NCI-H1092 (cell line): ENCODE measurements at regions not wholly inside any gene's neighbourhood (a gene's known extent, or its start where the extent isn't known, plus 50 kb on each side); places are given as distances from the start of the nearest gene placed in this dataset.
"Not testable (repeated sequence)": the region's sequence is repeated elsewhere in the genome, so short reads cannot be mapped to it uniquely, and the experiment has no call there.

Experiments used
- DNase-seq: peaks from one replicate; lab custom pipeline; 2025; lab: John Stamatoyannopoulos, UW

DNA sequence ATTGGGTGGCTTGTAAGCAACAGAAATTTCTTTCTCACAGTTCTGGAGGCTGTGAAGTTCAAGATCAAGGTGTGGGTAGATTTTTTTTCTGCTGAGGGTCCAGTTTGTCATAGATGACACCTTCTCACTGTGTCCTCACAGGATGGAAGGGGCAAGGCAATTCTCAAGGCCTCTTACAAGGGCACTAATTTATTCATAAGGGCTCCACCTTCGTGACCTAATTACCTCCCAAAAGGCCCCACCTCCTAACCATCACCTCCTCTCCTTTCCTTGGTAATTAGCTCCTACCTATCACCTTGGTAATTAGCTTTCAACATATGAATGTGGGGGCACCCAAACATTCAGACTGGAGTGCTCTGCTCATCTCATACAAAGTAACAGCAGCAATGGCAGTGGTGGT, 92.3 kb upstream of the CD44 start:
- no peak for DNase-seq

DNA sequence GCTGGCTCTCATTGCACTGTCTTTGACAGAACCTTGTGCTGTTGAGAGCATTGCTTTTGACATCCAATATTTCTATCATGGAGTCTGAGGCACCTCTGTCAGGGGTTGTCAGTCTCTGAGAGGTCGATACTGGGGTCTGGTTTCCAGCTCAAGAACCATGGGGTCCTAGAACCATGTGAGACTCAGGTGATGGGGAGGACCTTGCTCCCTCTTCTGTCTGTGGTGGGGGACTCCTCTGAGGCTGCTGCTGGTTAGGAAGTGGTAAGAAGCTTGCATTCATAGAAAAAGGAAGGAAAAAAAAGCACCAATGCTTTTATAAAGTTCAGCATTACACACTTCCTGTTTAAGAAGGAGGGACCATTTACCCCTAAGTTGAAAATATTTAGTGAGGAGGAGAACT, 91.8 kb upstream of the CD44 start:
- no peak for DNase-seq

DNA sequence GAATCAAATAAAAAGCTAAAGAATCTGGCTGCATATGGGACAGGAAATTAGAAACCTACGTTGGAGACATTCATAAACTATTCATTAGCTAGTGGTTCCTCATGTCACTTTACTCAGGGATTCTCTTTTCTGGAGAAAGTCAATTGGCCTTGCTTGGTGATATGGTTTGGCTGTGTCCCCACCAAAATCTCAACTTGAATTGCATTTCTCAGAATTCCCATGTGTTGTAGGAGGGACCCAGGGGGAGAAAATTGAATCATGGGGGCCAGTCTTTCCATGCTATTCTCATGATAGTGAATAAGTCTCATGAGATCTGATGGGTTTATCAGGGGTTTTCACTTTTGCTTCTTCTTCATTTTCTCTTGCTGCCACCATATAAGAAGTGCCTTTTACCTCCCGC, 91.2 kb upstream of the CD44 start:
- DNase-seq = no peak

DNA sequence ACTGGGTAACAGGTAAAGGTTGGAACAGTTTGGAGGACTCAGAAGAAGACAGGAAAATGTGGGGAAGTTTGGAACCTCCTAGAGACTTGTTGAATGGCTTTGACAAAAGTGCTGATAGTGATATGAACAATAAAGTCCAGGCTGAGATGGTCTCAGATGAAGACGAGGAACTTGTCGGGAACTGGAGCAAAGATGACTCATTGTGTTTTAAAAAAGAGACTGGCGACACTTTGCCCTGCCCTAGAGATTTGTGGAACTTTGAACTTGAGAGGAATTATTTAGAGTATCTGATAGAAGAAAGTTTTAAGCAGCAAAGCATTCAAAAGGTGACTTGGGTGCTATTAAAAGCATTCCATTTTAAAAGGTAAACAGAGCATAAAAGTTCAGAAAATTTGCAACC, 90.6 kb upstream of the CD44 start:
- DNase-seq = not testable (repeated sequence)

DNA sequence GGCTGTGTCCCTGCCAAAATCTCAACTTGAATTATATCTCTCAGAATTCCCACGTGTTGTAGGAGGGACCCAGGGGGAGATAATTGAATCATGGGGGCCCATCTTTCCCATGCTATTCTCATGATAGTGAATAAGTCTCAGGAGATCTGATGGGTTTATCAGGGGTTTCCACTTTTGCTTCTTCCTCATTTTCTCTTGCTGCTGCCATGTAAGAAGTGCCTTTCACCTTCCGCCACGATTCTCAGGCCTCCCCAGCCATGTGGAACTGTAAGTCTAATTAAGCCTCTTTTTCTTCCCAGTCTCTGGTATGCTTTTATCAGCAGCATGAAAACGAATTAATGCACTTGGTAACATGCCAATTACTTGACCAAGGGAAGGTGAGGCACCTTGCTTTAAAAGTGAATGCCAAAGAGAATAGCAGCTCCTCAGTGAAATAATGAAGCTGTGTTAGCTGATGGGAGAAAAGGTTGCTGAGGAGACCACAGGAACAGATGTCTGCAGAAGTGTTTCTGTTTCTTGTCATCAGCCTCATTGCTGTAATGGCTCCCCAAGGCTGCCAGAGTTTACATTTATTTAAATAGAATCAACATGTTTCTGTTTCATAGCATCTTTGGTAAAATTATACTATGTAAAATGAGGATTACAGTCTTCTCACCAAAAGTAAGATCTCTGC, 89.0 kb upstream of the CD44 start:
- no peak for DNase-seq

DNA sequence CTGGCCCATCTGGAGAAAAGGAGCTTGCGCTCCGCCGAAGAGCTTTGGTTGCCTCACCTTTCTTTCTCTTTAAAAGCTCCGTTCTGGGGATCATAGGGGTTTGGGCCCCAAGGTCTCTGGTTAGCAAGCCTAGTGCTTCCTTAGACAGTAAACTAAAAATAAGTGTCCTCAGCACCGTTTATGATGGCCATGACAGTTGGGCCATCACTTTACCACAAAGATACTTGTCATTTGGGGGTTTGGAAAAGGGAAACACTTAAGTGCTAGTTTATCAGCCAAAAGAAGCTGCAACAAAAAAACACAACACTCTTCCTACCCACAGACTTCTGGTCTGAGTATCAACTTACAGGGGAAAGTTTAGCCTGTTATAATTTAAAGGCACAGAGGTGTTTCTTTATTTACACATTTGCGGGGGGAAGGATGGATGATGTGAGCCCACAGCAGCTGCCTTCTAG, 88.4 kb upstream of the CD44 start:
- no peak for DNase-seq

DNA sequence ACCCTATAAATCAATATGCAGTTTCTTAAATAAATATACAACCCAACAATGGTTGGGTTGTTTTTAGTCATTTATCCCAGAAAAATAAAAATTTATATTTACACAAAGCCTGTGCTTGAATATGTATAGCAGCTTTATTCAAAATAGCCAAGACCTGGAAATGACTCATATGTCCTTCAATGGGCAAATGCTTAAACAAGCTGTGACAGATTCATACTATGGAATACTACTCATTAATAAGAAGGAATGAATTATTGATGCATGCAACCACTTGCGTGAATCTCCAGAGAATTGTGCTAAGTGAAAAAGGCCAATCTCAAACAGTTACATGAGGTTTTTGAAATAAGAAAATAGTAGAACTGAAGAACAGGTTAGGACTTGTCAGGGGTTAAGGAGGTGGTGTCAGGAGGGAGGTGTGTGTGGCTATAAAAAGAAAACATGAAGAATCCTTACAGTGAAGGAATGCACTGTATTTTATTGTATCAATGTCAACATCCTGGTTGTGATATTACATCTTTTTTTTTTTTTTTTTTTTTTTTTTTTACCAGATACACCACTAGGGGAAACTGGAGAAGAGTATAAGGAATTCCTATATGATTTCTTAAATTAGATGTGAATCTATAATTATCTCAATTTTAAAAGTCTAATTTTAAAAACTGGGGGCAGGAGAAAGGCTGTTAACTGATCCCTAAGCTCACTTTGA, 82.4 kb upstream of the CD44 start:
- no peak for DNase-seq

DNA sequence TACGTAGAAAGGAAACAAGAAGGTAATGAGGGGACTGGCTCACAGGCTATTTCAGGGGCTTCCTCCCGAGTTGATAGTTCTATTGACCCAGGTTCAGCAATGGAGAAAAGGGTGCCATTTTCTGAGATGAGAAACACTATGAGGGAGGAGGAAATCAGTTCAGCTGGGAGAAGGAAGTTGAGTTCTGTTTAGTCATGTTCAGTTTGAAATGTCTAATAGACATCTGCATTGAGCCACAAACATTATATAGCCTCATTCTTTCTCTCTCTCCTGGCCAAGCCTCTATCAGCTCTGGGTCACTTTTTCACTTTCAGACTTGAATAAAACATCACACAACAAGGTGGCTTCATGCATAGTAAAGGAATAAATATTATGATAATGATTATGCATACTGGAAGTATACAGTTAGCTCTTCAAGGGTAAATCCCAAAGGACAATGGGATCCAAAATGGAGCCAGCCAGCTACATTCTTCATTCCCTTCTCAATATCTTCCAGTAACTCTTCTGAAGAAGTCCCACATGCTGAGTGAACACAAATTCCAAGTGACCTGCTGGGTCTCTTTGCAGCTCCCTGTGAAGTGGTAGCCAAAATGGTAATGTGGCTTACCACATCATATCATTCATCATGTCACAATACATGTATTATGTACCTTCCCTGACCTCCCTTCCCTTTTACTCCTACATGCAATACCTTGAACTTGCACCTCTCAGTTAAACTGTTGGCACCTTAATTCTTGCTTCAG, 80.9 kb upstream of the CD44 start:
- no peak for DNase-seq

DNA sequence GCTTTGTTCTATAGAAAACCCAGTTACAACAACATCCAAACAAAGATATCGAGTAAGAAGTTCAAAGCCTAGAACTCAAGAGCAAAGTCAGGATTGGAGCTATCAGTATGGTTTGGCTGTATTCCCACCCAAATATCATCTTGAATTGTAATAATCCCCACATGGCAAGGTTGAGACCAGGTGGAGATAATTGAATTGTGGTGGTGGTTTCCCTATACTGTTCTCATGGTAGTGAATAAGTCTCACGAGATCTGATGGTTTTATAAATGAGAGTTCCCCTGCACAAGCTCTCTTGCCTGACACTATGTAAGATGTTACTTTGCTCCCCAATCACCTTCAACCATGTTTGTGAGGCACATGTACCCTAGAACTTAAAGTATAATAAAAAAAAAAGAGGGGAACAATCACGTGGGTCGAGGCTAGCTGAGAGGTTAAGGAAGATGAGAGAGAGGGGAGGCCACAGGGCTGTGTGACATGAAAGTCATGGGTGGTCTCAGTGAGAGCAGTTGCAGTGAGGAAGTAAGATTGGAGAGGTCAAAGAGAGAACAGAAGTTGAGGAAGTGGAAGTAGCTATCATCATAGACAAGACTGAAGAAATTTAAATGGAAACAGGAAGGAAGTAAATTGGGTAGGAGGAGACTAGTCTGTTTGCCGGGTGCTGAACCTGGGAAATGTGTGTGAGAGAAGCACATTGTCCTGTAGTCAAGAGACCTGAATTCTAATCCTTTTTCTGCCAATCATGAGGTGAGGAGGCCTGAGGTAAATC, 80.1 kb upstream of the CD44 start:
- DNase-seq = no peak

DNA sequence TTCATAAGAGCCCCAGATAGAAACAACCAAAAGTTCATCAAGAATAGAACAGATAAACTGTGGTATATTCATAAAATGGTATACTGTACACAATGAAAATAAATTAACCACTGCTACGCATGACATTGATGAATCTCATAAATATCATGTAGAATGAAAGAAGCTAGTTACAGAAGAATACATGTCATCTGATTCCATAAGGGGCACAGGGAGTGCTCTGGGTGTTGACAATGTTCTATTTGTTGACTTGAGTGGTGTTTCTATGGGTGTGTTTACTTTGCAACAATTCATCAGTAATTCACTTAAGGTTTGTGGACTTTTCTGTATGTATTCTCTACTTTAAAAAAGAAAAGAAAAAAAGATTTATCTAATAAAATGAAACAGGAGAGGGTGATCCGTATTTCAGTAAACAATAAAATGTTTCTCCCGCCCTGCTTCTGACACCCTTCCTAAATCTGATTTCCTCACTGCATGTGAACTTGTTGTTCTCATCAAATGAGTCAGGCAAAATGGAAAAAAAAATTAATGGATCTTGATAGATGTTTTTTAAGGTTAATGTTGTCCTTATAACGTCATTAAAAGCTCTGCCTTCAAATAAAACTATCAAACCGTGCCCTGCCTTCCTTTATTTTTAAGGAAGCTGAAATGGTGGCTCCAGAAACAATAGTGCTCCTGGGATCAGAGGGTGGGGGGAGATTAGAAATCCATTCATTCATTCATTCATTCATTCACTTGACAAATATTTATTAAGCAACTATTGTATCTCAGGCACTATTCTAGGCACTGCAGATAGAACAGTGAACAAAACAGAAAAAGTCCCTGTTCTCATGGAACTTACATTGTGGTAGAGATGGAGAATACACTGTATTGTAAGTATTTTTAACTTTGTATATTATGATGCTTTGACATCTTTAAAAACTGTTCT, 77.2 kb upstream of the CD44 start:
- DNase-seq = peak; percentile 8

DNA sequence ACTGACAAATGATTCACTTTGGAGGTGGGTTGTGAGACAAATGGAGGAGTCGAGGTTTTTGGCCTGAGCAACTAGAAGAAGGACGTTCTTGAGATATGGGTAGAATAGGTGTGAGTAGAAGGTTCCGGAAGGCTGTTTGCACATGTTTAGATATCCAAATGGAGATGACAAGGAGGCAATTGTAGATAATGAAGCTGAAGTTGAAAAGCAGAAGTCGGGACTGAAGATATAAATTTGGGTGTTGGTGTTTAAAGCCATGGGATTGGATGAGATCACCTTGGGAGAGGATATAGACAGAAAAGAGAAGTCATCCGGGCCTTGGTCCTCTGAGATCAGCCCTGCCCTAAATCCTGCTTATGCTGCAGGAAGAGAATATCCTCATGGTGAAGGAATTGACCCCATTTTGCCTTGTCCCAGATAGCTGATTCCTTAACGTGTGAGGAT, 75.5 kb upstream of the CD44 start:
- no peak for DNase-seq

DNA sequence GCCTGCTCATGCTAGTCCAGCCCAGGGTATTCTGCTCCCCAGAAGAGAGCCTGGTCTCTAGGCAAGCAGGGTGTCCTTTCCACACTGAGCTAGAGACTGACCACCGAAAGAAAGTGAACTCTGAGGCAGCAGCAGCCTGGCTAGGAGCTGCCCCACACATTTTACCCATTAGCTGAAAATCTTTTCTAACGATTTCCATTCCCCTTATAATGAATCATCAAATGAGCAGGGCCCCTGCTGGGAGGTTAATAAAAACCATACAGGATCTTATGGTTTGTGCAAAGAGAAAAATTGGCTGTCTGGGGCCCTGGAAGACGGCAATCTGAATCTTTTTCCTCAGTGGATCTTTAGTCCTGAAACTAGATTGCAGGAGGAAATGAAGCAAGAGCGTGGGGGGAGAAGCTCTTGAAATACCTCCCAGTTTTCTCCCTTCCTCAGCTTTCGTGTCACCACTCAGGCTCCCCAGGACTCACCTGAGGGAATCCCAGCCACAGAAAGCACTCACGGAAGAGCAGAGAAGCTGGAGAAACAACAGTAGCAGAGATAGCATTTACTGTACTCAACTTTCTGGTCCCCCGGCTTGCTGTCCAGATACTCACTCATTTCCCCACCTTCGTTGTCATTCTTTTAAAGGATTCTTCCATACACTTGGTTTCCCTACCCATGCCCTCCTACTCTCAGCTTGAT, 74.7 kb upstream of the CD44 start:
- no peak for DNase-seq

DNA sequence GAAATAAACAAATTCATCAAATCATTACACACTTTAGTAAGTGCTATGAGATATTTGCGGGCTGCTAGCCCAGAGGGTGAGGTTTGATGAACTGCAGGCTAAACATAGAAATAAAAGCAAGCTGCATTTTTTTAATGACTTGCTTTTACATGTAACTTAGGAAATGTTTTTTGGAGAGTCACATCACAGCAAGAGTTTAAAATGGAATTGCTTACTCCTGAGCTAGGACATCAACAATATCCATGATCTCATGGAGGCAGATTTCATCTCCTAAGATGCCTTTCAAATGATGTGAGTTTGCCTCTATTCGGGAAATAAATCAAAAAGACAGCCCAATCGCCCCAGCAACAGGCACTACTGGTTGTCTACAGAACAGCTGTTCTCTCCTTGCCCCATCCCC, 73.4 kb upstream of the CD44 start:
- no peak for DNase-seq

DNA sequence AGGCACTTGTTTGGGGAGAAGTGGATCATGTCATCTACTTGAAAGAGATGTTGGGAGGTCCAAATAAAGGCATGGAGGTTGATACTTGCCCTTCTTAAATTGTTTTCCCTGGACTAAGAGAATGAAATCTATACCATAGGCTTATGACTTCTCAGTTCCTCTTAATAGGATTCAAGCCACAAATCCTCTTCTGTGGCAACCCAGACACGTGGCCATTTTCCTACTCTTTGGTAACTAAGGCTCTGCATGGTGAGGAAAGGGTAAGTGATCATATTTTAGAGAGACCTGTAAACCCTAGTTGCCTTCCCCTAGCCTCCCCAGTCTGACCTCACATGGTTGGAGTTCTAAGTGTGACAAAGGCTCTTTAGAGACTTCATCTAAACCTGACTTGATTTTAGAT, 72.9 kb upstream of the CD44 start:
- no peak for DNase-seq

DNA sequence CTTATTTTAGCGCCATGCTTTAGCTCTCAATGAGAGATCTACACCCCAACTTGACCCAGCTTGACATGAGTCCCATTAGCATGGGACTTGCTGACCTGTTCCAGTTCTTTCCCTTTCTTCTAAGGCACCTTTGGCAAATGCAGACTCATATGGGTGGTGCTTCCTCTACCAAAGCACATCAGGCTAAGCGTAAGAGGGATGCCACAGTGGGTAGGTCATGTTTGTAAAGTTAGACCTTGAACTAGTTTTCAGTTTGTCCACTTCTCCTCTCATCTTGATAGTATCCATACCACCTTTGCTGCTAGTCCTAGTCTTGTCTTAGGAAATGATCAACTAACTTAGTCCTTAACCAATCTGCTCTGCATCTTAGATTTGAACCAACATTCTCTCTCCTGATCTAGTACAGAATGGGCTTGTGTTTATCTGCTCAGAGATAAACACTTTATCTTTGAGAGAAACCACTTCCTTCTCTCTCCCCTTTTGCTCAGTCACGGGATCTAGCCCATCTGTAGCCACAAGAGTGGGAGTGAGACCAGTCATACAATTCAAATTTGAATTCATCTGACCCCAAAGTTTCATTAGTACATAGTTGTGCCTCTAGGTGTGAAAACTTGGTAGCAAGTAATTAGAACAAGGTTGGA, 72.1 kb upstream of the CD44 start:
- no peak for DNase-seq

DNA sequence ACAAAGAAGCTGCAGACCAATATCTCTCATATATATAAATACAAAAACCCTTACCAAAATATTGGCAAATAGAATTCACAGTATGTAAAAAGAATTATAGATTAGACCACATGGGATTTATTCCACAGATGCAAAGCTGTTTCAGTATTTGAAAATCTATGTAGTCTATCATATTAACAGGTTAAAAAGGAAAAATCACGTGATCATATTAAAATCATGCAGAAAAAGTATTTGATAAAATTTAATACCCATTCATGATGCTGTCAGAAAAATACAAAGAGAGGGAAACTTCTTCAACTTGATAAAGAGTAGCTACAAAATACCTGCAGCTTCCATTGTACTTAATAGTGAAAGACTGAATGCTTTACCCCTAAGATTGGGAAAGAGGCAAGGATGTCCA, 67.2 kb upstream of the CD44 start:
- no peak for DNase-seq

DNA sequence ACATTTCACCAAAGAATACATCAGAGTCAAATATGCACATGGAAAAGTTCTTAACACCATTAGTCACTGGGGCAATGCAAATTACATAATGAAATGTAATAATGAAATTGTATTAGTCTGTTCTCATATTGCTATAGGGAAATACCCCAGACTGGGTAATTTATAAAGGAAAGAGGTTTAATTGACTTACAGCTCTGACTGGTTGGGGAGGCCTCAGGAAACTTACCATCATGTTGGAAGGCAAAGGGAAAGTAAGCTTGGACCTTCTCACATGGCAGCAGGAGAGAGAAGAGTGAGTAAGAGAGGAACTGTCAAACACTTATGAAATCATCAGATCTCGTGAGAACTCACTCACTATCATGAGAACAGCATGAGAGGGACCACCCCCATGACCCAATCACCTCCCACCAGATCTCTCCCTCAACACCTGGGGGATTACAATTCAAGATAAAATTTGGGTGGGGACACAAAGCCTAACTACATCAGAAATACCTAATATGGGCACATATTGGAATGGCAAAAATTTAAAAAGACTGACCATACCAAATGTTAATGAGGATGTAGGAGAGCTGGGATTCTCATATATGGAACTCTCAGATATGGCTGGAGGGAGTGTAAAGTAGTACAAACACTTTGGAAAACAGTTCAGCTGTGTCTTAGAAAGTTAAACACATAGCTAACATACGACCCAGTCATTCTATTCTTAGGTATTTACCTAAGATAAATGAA, 65.1 kb upstream of the CD44 start:
- DNase-seq = no peak

DNA sequence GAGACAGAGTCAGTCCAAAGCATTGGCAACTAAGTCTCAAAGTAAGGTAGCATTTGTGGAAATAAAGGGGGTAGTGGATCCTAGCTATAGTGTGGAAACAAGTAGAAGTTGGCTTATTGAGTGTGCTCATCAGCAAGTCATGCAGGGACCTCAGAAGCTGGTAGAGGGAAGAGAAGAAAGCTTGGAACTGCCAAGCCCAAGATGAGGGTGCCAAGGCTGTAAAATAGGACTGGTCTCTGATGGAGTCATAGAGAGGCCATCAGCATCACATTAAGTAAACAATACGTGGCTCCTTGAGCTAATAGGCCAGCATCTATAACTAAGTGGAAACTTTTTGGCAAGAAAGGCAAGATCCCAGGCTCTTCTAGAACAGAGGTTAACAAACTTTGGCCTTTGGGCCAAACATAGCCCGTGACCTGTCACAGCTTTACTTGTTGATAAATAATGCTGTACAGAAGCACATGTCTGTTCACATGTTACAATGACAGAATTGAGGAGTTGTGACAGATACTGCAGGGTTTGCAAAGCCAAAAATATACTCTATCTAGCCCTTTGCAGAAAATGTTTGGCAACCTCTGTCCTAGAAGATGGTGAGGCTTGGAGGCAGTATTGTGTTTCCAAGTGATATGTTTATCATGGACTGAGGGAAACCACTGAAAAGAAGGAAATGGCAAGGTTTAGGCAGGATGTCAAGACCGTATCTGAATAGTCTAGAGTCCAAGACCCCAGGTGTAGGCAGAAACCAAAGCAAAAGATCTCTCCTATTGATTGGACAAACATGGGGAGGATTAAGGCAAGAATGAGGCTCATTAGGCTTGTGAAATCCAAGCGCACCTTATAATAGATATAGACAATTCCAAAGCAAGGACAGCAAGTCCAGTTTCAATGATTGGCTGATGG, 62.5 kb upstream of the CD44 start:
- DNase-seq = no peak
